KG1 (cell line): ENCODE measurements at regions not wholly inside any gene's neighbourhood (a gene's known extent, or its start where the extent isn't known, plus 50 kb on each side); places are given as distances from the start of the nearest gene placed in this dataset.
"Not testable (repeated sequence)": the region's sequence is repeated elsewhere in the genome, so short reads cannot be mapped to it uniquely, and the experiment has no call there.

Experiments
- DNase-seq: peaks from one replicate; lab custom pipeline; 2025; lab: John Stamatoyannopoulos, UW

- DNase-seq = no peak
These were observed 328.1 kb downstream of the TLE1 start for GRCh38 chr9:81361296-81361695.

GRCh38 chr9:81351166-81351565 lies 338.2 kb downstream of the TLE1 start:
- no peak for DNase-seq

GRCh38 chr9:81344366-81344765 lies 345.0 kb downstream of the TLE1 start:
- no peak for DNase-seq

- DNase-seq = no peak
These were observed 353.4 kb downstream of the TLE1 start for GRCh38 chr9:81335879-81336421.

DNA sequence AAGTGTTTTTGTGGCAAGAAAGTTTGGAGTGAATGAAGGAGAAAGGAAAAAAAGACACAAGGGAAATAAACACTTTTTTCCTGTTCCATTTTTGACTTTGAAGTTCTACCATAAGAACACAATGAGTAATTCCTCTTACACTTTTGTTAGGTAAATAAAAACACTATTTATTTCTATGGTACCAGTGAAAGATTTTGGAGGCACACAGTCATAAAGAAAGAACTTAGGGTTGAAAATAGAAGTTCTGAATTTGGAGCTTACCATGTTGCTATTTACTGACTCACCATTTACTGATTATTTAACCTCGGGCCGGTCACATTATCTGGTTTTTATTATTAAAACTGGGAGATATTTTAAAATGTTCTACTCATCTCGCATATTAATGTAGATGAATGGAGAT lies 367.8 kb downstream of the TLE1 start:
- DNase-seq = no peak

DNA sequence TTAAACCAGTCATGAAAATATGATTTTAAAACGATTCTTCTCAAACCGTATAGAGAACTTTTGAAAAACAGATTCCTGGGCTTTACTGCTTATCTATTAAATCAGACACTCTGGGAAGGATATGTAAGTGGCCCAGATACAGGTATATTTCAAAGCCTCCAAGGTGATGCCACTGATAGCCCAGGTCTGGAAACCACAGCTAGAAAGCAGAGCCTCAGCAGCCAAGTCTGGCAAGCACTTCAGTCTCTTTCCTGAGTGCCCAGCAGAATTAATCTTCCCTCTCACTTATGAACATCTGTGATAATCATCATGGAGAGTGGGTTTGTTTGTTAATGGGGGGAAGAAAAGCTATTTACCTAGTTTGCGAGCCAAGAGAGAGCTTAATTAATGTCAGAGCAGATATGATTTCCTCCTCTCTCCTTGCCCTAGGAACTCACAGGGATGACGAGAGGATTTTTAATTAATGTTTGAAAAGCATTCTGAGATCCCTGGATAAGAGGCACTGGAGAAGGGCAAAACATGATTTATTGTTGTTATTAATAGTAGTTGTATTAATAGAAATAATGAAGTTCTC lies 368.4 kb downstream of the TLE1 start:
- no peak for DNase-seq

DNA sequence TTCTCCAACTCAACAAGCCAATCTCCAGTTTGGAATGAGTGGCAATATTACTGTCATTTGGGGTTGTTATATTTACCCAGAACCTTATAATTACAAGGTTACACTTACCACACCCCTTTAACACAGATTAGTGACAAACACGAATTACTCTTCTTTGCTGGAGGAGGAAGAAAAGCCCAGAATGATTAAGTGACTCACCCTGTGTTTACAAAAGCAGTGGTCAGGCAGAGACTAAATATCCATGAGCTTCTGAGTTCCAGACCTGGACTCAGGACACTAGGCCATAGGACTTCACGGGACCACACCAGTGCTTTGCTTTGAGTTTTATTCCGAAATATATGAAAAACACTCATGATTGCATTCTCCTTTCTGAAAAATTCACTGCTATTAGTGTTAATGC lies 370.8 kb downstream of the TLE1 start:
- no peak for DNase-seq

DNA sequence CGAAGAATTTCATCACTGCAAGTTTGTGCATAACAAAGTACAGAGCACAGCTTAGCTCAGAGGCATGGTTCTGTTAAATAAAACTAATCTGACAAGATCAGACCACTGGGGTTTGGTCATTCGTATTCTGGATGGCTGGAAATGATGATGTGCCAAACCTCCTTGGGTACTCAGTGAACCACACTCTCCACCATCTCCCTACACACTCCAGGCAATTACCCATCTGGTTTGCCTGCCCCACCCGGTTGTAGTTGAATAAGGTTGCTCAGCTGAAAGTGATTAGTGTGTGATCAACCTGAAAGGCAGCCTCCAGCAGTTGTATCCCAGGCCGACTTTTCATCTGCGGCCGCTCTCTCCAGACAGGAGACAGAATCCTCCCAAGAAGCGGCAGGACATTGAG lies 371.4 kb downstream of the TLE1 start:
- DNase-seq = no peak

- DNase-seq = no peak
These were observed 372.1 kb downstream of the TLE1 start for GRCh38 chr9:81317223-81317622.

DNA sequence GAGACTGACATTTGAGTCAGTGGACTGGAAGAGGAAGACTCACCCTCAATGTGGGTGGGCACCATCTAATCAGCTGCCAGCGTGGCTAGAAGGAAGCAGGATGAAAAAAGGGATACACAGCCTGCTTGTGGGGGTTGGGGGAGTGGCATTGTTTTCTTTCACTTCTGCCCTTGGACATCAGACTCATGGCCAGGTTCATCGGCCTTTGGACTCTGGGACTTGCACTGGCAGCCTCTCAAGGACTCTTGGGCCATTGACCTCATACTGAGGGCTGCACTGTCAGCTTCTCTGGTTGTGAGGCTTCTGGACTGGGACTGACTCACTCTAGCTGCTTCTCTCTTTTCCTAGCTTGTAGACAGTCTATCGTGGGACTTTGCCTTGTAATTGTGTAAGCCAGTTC lies 374.9 kb downstream of the TLE1 start:
- no peak for DNase-seq

DNA sequence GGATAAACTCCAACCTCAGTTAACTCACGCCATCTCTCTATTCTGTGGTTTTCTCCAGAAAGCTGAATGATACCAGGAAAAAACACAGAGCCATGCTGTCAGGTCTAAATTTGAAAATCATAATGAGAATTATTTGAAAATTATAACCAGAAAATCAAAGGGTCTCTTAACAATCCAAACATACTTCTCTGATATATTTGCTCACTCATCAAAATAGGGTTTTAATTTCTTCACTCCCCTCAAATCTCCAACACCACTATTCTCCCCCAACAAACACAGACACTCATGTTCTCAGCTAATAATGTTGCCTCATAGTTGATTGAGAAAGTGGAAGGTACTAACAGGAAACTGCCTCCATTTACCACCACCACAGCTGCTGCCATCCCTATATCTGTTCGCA lies 375.5 kb downstream of the TLE1 start:
- no peak for DNase-seq

DNA sequence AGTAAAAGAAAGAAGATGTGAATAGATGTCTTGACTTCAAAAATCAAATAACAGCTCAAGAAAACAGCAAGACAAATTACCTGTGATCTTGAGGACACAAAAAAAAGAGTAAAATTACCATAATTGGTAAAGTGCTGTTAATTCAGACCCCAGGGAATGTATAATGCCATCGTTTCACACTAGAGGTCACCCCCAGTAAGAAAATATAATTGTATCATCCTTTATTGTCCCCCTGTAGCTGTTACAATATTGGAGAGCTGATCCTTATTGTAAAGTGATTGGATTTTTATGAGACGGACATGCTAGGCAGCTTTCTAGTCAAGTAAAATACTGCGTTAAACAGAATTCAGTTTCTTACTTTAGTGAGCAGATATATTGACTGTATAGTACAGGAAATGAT lies 377.0 kb downstream of the TLE1 start:
- no peak for DNase-seq

DNA sequence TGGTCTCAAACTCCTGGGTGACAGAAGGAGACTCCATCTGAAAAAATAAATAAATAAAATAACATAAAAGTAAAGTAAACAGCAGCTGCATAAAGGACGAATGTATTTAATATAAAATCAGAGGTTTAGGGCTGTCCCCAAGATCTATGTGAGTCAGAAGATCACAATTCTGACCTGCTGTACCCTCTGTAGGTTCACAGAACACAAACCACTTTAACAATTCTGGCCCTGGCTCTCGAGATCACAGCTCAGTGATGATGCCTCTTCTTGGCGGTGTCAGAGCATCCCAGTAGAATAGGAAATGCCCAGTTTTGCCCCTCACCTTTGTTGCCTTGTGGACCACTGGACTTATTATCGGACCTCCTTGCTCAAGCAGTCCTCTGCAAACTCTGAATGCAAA lies 380.9 kb downstream of the TLE1 start:
- no peak for DNase-seq

DNA sequence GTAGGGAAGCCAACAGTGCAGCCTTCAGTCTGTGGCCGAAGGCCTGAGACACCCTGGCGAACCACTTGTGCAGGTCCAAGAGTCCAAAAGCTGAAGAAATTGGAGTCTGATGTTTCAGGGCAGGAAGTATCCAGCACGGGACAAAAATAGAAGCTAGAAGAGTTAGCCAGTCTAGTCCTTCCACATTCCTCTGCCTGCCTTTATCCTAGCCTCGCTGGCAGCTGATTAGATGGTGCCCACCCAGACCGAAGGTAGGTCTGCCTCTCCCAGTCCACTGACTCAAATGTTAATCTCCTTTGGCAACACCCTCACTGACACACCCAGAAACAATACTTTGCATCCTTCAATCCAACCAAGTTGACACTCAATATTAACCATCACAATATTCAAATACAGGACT lies 381.6 kb downstream of the TLE1 start:
- DNase-seq = not testable (repeated sequence)

- no peak for DNase-seq
These were observed 383.7 kb downstream of the TLE1 start for GRCh38 chr9:81305561-81306182.

- DNase-seq = no peak
These were observed 385.7 kb downstream of the TLE1 start for GRCh38 chr9:81303658-81304057.

- no peak for DNase-seq
These were observed 395.7 kb downstream of the TLE1 start for GRCh38 chr9:81293651-81294050.

GRCh38 chr9:81292056-81292805 lies 397.1 kb downstream of the TLE1 start:
- DNase-seq = no peak

DNA sequence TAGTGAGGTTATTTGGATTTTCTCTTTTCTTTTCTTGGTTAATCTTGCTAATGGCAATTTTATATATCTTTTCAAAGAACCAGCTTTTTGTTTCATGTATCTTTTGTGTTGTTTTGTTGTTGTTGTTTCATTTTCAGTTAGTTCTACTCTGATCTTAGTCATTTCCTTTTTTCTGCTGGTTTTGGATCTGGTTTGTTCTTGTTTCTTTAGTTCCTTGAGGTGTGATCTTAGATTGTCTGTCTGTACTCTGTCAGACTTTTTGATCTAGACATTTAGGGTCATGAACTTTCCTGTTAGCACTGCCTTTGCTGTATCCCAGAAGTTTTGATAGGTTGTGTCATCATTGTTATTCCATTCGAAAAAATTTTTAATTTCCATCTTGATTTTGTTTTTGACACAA lies 399.7 kb downstream of the TLE1 start:
- DNase-seq = no peak

DNA sequence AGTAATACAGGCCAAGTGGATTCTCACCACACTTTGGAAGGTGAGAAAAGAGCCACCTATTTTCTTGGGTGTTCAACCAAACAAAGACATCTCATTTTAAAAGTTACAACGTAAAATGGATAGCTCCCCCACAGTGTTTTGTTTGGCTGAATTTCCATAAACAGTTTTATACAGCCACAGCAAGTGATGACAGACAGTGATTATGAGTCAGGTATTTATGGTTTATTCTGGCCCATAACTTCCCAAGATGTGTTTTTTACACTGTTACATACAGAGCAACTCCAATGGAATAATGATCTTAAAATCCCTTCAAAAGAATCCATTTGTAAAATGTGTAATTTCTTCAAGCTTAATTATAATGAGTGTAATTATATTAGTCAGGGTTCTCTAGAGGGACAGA lies 421.3 kb downstream of the TLE1 start:
- no peak for DNase-seq

DNA sequence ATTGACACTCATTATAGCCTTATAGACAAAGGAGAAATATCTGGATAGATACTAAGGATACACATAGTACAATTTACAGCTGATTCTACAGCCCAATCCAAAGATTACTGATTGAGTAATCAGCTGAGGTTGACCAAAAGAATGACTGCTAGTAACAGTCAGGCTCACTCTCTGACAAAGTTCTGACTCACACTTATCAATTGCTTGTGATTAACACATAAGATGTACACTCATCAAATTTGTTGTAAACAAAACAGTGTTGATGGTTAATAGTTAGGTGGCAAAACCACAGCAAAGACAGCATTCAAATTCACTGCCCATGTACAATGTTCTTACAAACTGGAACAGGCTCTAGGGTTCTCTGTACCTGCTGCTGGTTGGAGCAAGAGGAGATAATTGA lies 422.7 kb downstream of the TLE1 start:
- no peak for DNase-seq

DNA sequence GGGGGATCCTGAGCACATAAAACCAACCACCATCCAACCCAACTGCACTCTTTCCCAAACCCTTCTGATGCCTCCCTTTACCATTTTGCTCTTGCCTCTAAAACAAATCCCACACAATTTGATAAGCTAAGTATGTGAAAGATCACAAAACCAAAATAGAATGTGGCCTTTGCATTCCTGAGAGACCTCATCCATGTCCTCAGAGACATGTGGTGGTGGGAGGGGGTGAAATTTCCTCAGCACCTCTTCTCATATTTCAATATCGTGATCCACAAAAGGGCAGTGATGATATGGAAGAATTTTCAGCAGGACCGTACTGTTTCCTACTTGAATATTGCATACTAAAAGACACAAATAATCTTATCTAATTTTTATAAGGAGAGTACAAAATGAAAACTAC lies 423.3 kb downstream of the TLE1 start:
- no peak for DNase-seq

GRCh38 chr9:81264516-81264915 lies 424.8 kb downstream of the TLE1 start:
- no peak for DNase-seq
